Effector CD4-positive, alpha-beta T cell (primary cell): ENCODE measurements at regions not wholly inside any gene's neighbourhood (a gene's known extent, or its start where the extent isn't known, plus 50 kb on each side); places are given as distances from the start of the nearest gene placed in this dataset.
A peak's percentile ranks its signal among the peaks of the same experiment; 100 is the strongest.
"Not testable (repeated sequence)": the region's sequence is repeated elsewhere in the genome, so short reads cannot be mapped to it uniquely, and the experiment has no call there.

ENCODE experiments used
- DNase-seq: peaks from one replicate; pipeline ENCODE4 v3.0.0-alpha.2; 2020

- DNase-seq, result no peak
Measured at GRCh38 chr6:134447423-134447822, 129.5 kb upstream of the SGK1 start.

- no peak for DNase-seq
Measured at GRCh38 chr6:134446896-134447295, 129.0 kb upstream of the SGK1 start.

GRCh38 chr6:134446218-134446848 is 128.4 kb upstream of the SGK1 start:
- DNase-seq, result no peak

- no peak for DNase-seq
Measured at GRCh38 chr6:134443009-134443408, 125.1 kb upstream of the SGK1 start.

GRCh38 chr6:134442073-134442472 is 124.2 kb upstream of the SGK1 start:
- DNase-seq, result no peak

- no peak for DNase-seq
Measured at GRCh38 chr6:134438837-134439236, 120.9 kb upstream of the SGK1 start.

GRCh38 chr6:134437376-134437775 is 119.5 kb upstream of the SGK1 start:
- no peak for DNase-seq

- DNase-seq, result no peak
Measured at GRCh38 chr6:134436950-134437349, 119.0 kb upstream of the SGK1 start.

GRCh38 chr6:134436281-134436815 is 118.4 kb upstream of the SGK1 start:
- DNase-seq, result peak; percentile 19

- no peak for DNase-seq
Measured at GRCh38 chr6:134435814-134436280, 117.9 kb upstream of the SGK1 start.

- no peak for DNase-seq
Measured at GRCh38 chr6:134434019-134434942, 116.4 kb upstream of the SGK1 start.

- DNase-seq, result no peak
Measured at GRCh38 chr6:134432036-134432435, 114.1 kb upstream of the SGK1 start.

- DNase-seq, result no peak
Measured at GRCh38 chr6:134431421-134431859, 113.5 kb upstream of the SGK1 start.

- no peak for DNase-seq
Measured at GRCh38 chr6:134429861-134430380, 112.0 kb upstream of the SGK1 start.

GRCh38 chr6:134427721-134428120 is 109.8 kb upstream of the SGK1 start:
- DNase-seq, result no peak

GRCh38 chr6:134426623-134427022 is 108.7 kb upstream of the SGK1 start:
- DNase-seq, result no peak

- DNase-seq, result not testable (repeated sequence)
Measured at GRCh38 chr6:134425917-134426316, 108.0 kb upstream of the SGK1 start.

GRCh38 chr6:134425513-134425912 is 107.6 kb upstream of the SGK1 start:
- no peak for DNase-seq

GRCh38 chr6:134424798-134425170 is 106.9 kb upstream of the SGK1 start:
- no peak for DNase-seq

GRCh38 chr6:134424165-134424797 is 106.4 kb upstream of the SGK1 start:
- no peak for DNase-seq

GRCh38 chr6:134422426-134423231 is 104.7 kb upstream of the SGK1 start:
- DNase-seq, result no peak

GRCh38 chr6:134421501-134421900 is 103.6 kb upstream of the SGK1 start:
- no peak for DNase-seq
